ENCODE measurements at regions not wholly inside any gene's neighbourhood (a gene's known extent, or its start where the extent isn't known, plus 50 kb on each side); places are given as distances from the start of the nearest gene placed in this dataset.

- TF ChIP-seq ZNF565 (CRISPR knock-in tag; conservative IDR thresholded peaks at IDR 0.05; ENCODE audit: low read depth): no peak
- TF ChIP-seq TSHZ2 (CRISPR knock-in tag; IDR thresholded peaks at IDR 0.05): no peak
These were observed 546.1 kb downstream of the ZNF608 start for GRCh38 chr5:124200381-124200780.
